Activated naive CD4-positive, alpha-beta T cell treated with anti-CD3 and anti-CD28 coated beads, Interleukin-2, amount 50 U/mL, for 16 hours (primary cell): ENCODE measurements at regions not wholly inside any gene's neighbourhood (a gene's known extent, or its start where the extent isn't known, plus 50 kb on each side); places are given as distances from the start of the nearest gene placed in this dataset.
"Not testable (repeated sequence)": the region's sequence is repeated elsewhere in the genome, so short reads cannot be mapped to it uniquely, and the experiment has no call there.

Experiments used
- DNase-seq: peaks from one replicate; pipeline ENCODE4 v3.0.0-alpha.2; 2020

GRCh38 chr3:15952543-15953175 is 154.9 kb upstream of the ANKRD28 start:
- no peak for DNase-seq

DNA sequence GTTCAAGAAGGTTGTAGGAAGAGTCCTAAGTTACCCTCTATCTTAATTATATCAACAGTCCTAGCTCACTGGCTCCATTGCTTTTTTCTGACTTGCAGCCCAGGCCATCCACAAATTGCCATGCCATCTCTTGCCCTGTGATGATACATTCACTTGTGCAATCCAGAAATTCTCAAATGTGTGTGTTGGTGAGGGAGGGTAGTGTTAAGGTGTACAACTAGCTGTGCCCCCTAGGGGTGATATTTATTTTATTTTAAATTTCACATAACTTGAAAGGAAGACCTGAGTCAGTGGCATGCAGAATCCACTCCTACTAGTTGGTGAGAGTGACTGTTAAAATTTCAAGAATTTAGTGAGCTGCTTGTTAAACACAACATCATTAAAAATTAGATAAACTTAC is 156.1 kb upstream of the ANKRD28 start:
- no peak for DNase-seq

DNA sequence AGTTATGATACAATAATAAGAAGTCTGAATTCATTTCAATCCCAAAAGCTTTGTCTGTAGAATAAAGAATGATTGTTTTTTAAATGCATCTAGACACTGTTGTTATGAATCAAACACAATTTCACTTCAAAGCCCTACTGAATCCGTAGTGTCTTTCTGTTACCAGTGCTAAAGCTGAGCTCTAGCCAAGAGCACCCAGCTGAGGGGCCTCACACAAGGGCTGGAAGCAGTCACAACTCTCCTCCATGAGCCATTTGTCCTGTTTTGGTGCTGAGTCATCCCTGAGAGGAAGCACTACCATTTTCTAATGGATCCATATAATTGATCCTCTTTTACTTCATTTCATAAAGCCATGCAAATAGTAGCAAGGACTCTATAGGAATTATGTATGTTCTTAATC is 158.2 kb upstream of the ANKRD28 start:
- DNase-seq: no peak

DNA sequence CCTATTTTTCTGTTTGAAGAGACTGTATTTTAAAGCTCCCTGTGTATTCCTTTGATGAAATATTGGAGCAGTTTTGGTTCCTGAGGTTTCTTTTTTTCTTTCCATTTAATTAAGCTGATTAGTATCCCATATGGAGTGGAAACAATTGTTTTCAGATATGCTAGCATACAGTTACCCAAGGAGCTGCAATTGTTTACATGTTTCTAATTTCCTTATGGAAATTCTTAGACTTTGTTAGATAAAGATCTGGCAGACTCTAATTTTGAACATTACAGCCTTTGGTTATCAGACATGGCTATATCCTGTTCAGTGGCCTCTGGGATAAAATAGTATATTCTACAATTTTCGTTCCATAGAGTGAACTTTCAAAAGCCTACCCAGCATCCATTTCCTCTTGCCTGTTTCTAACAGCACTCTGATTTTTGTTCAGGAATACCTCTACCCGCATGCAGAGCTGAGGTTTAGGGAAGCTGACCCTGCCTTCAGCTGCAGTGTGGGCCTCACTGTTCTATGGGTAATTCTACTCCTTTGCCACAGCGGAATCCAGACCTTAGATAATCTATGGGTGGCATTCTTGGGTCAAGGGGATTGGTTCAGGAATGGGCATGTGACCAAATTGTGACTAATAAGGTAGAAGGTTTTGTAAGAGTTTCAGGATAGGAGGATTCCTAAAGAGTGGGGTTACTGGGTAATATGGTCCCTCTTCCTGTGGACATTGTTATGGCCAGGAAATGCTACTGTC is 161.1 kb upstream of the ANKRD28 start:
- DNase-seq: no peak

DNA sequence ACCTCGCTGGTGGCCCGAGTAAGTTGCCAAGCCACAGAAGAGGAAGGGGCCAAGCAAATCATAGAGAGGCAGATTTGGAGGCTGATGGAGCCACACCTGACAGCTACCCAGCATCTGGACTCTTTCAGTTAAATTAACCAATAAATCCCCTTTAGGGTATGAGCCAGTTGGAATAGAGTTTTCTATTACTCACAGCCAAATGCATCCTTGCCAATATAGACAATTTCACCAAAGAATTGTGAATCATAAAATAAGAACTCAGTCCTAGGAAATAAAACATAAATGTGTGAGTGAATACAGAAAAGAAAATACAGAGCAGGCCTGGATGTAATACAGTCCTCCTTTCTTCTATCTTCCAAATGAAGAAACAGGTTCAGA is 161.6 kb upstream of the ANKRD28 start:
- no peak for DNase-seq

GRCh38 chr3:15964605-15965442 is 167.0 kb upstream of the ANKRD28 start:
- DNase-seq: no peak

GRCh38 chr3:15967577-15967976 is 169.8 kb upstream of the ANKRD28 start:
- no peak for DNase-seq

GRCh38 chr3:15969874-15970640 is 172.3 kb upstream of the ANKRD28 start:
- DNase-seq: no peak

DNA sequence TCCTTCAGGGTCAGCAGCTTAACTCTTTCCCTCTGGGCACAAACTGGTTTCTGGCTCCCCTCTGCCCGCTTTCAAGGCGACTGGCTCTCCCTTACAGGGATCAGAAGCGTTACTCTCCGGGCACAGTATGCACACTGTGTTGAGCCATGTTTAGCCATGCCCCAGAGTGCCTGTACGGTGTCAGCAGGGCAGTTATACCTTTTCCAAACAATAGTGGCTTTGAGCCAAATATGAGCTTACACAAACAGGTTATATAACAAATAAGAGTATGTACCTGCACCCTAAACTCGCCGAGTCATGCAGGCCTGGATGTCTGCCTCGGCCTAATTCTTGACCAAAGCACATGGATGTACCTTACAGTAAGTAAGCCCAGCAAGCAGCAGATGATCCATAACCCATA is 175.6 kb upstream of the ANKRD28 start:
- DNase-seq: no peak

DNA sequence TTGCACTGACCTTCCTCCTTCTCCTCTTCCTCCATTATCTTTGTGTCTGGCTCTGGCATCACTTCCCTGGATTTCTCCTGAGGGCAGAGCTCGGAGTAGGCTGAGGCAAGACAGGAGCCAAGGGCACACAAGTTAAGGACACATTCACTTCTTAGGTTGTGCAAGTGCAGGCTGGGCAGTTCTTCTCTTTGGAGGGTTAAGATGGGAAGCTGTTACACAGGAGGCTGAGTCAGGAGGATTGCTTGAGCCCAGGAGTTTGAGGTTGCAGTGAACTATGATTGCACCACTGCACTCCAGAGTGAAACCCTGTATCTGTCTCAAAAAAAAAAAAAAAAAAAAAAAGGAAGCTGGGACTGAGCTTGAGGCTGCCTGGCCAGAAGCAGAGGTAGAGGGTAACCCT is 176.2 kb upstream of the ANKRD28 start:
- no peak for DNase-seq

DNA sequence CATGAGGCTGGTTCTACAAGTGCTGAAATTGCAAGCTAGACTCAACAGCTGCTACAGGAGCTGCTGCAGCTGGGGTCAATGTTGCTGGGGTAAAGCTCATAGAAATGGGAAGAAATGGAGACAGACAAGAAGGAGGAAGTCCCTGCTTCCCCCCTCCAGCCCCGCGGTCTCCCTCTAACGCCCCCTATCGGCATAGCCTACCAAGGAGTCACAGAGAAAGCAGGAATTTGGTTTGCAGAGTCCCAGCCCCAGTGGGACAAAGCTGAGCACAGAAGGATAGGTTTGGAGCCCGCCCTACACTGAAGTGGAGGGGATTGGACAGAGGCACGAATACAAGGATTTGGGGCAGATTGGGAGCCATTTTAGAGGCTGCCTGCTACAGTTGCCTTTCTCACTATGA is 176.9 kb upstream of the ANKRD28 start:
- DNase-seq: no peak

DNA sequence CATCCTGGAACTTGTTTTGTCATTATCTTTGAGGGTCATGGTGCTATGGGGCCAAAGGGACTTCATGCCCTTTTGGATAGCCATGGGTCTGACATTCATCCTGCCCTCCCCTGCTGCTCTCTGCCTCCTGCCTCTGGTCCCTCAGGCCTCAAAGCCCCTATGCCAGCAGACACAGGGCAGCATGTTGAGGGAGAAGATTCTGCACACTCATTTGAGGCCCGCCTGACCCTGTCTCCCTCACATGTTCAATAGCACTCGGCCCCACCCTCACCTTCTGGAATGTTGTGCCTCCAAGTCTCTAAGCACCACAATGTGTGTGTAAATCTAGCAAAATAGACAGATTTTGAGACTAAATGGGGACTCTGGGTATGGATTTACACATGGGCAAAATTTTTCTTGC is 178.7 kb upstream of the ANKRD28 start:
- no peak for DNase-seq

- no peak for DNase-seq
Measured at GRCh38 chr3:15977090-15977489, 179.3 kb upstream of the ANKRD28 start.

DNA sequence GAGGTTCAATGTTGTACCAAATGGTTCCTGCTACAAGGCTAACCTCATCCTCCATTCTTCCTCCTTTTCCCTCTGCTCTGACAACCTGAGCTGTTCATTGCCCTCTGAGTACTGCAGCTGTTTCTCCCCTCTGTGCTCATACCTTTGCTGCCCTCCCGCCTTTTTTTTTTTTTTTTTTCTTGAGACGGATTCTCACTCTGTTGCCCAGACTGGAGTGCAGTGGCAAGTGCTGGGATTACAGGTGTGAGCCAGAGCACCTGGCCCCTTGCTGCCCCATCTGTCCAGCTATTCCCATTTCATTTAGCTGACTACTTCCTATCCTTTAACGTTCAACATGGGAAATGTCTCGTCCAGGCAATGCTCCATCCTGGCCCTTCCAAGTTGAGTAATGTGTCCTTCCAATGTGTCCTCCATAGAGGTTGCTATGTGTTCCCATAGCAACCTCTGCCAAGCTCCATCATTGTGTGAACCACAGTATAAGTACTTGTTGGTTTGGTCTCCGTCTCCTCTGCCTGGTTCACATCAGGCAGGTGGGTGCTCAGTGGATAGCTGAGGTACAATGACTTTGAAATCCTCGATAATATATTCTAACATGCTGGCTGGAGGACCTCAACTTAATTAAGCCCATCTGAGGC is 179.9 kb upstream of the ANKRD28 start:
- DNase-seq: no peak

DNA sequence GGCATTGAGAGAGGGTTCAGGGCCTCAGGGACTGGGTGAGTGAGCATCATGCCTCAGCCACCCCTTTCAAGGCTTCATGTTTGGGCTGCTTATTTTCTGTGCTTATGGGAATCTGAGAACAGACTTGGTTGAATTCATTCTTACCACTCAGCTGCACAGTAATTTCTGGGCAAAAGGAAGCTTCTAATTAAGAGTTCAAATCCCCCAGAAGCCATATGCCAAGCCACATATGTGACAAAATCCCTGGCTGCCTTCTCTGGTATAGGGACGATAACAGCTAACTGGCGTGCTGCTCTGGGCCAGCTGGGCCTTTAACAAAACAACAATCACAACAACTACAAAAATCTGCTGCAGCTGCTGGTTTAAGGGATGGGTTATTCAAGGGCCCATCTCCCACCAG is 181.0 kb upstream of the ANKRD28 start:
- no peak for DNase-seq

- no peak for DNase-seq
Measured at GRCh38 chr3:15979495-15979894, 181.7 kb upstream of the ANKRD28 start.

GRCh38 chr3:15979900-15980299 is 182.1 kb upstream of the ANKRD28 start:
- no peak for DNase-seq

DNA sequence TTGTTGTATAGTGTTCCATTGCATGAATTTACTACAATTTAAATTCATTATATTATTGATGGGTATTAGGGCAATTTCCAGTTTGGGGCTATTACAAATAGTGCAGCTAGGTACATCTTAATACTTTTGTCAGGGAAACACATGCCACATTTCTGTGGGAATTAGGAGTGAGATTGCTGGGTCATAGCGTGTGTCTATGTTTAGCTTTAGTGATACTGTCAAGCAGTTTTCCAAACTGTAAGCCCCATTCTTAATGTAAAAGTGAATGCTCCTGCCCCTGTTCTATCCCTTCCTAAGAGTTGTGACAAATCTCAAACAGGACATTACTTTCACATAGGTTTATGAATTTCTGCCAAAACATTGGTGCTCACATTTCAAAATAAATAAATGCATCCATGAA is 184.5 kb upstream of the ANKRD28 start:
- DNase-seq: no peak

DNA sequence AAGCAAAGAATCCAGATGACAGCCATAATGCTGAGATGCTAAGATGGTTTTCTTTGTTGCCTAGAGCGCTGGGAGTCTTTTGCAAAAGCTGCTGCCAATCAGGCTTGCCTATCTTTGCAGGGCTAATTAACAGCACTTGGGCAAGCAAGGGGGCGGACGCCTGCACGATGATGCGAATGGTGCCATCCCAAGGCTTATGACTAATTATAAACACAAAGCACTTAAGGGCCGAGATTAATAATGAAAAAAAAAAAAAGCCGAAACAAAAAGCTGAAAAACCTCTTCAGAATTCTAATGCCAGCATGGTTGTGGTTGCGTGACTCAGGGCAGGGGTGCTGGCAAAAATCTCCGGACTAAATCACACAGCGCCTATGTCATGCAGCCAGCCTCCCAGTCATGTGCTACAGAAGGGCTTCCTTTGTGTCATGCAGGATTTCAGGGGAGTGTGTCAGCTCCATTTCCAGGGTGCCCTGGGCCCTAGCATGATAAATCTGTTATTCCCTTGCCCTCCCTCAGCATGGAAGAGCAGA is 185.0 kb upstream of the ANKRD28 start:
- DNase-seq: no peak

DNA sequence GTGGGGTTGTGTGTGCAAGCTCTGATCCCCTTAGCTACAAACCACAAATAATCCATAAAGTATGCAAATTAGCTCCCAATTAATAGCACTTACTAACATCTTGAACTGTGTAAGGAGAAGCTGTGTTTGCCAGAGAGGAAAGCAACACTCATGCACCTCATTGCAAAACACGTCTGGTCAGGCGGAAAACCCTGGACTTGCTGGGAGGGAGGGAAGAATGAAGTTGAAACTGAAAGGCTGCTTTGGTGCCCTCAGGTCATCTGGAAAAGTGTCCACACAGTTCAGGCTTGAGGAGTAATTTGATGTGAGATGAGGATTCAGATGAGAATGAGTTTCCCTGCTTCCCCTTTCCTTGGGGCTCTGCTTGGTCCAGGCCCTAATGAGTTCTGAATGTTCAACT is 185.5 kb upstream of the ANKRD28 start:
- DNase-seq: no peak

DNA sequence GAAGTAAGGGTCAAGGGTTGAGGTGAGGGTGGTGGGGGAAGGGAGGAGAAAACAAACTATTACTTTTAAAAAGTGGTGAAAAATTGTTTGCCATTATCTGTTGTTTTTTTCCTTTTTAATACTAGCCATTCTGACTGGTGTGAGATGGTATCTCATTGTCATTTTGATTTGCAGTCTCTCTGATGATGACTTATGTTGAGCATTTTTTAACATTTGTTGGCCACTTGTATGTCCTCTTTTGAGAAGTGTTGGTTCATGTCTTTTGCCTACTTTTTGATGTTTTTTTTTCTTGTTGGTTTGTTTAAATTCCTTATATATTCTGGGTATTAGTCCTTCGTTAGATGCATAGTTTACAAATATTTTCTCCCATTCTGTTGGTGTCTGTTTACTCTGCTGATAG is 185.9 kb upstream of the ANKRD28 start:
- DNase-seq: no peak

DNA sequence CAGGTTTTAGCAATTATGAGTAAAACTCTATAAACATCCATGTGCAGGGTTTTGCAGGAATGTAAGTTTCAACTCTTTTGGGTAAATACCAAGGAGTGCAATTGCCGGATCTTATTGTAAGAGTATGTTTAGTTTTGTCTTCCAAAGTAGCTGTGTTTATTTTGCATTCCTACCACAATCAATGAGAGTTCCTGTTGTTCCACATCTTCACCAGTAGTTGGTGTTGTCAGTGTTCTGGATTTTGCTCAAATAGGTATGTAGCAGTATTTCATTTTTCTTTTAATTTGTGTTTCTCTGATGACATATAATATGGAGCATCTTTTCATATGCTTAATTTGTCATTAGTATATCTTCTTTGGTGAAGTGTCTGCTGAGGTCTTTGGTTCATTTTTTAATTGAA is 185.1 kb upstream of the GALNT15 start:
- no peak for DNase-seq

GRCh38 chr3:15993660-15994059 is 180.8 kb upstream of the GALNT15 start:
- not testable (repeated sequence) for DNase-seq
